Limb (tissue), 2 donors: ENCODE measurements at regions not wholly inside any gene's neighbourhood (a gene's known extent, or its start where the extent isn't known, plus 50 kb on each side); places are given as distances from the start of the nearest gene placed in this dataset.
"Not testable (repeated sequence)": the region's sequence is repeated elsewhere in the genome, so short reads cannot be mapped to it uniquely, and the experiment has no call there.

Source experiments
- DNase-seq, 2 donors: peaks; one replicate each; pipeline ENCODE4 v3.0.0-alpha.2; 2016; ENCODE audit errors: extremely low spot score in 2 of 2

- DNase-seq: no peak
These were observed 157.0 kb upstream of the CITED2 start for GRCh38 chr6:139531148-139532115.

GRCh38 chr6:139530561-139530960 lies 156.1 kb upstream of the CITED2 start:
- no peak for DNase-seq

GRCh38 chr6:139529420-139529819 lies 155.0 kb upstream of the CITED2 start:
- DNase-seq: no peak

GRCh38 chr6:139528471-139528870 lies 154.0 kb upstream of the CITED2 start:
- no peak for DNase-seq

GRCh38 chr6:139525415-139525814 lies 151.0 kb upstream of the CITED2 start:
- no peak for DNase-seq

GRCh38 chr6:139523986-139524385 lies 149.5 kb upstream of the CITED2 start:
- no peak for DNase-seq

- DNase-seq: no peak
These were observed 148.2 kb upstream of the CITED2 start for GRCh38 chr6:139522511-139523220.

GRCh38 chr6:139521338-139521737 lies 146.9 kb upstream of the CITED2 start:
- no peak for DNase-seq

- no peak for DNase-seq
These were observed 145.9 kb upstream of the CITED2 start for GRCh38 chr6:139520321-139520768.

GRCh38 chr6:139519571-139520031 lies 145.2 kb upstream of the CITED2 start:
- no peak for DNase-seq

GRCh38 chr6:139519097-139519496 lies 144.6 kb upstream of the CITED2 start:
- DNase-seq: no peak

- no peak for DNase-seq
These were observed 144.2 kb upstream of the CITED2 start for GRCh38 chr6:139518556-139519091.

GRCh38 chr6:139517998-139518555 lies 143.6 kb upstream of the CITED2 start:
- DNase-seq: not testable (repeated sequence)

GRCh38 chr6:139515511-139515910 lies 141.1 kb upstream of the CITED2 start:
- no peak for DNase-seq

GRCh38 chr6:139514819-139515218 lies 140.4 kb upstream of the CITED2 start:
- no peak for DNase-seq

- no peak for DNase-seq
These were observed 135.8 kb upstream of the CITED2 start for GRCh38 chr6:139510040-139510790.

- DNase-seq: no peak
These were observed 134.7 kb upstream of the CITED2 start for GRCh38 chr6:139509167-139509566.

- DNase-seq: no peak
These were observed 134.1 kb upstream of the CITED2 start for GRCh38 chr6:139508576-139508975.

GRCh38 chr6:139508023-139508422 lies 133.6 kb upstream of the CITED2 start:
- no peak for DNase-seq

- DNase-seq: no peak
These were observed 126.5 kb upstream of the CITED2 start for GRCh38 chr6:139500977-139501376.

GRCh38 chr6:139498715-139499114 lies 124.3 kb upstream of the CITED2 start:
- DNase-seq: no peak
